H1 (cell line): ENCODE measurements at regions not wholly inside any gene's neighbourhood (a gene's known extent, or its start where the extent isn't known, plus 50 kb on each side); places are given as distances from the start of the nearest gene placed in this dataset.

Experiments used
- CTCF ChIA-PET: fragments of 300-600 bp; sonication (Branson Sonifier 250); formaldehyde crosslinking; loops from one replicate; lab custom pipeline; 2021; ENCODE audit not compliant: partially characterized antibody; lab: Charles Lee
- POLR2A ChIA-PET: fragments of 300-600 bp; sonication (Branson Sonifier 250); formaldehyde crosslinking; loops from one replicate; lab custom pipeline; 2021; ENCODE audit warnings: inconsistent platforms; ENCODE audit not compliant: partially characterized antibody; lab: Charles Lee
- DNase-seq, 2 experiments: peaks; one replicate each; pipeline versions ENCODE4 v3.0.0 to v3.0.0-alpha.2; 2010 to 2022; ENCODE audit warnings: low spot score in 2 of 2, low read depth in 1 of 2, mixed read lengths in 1 of 2
- FAIRE-seq: peaks from 2 replicates; lab custom pipeline; 2011; peaks lifted over from hg19 to GRCh38; lab: Jason Lieb, UNC
- H2AFZ ChIP-seq: 2 replicates; pipeline ENCODE4 v1.8.1; 2012; ENCODE audit warnings: low read length, inconsistent platforms
- H2AK5ac ChIP-seq: 2 replicates; pipeline ENCODE4 v1.6.1; 2013; ENCODE audit warnings: low read depth, low read length
- H2BK120ac ChIP-seq: replicated peaks from 2 replicates; pipeline ENCODE3; 2013; ENCODE audit warnings: low read depth, low read length, inconsistent platforms
- H2BK12ac ChIP-seq: 2 replicates; pipeline ENCODE4 v1.6.1; 2013; ENCODE audit warnings: low read depth, low read length
- H2BK15ac ChIP-seq: 2 replicates; pipeline ENCODE4 v1.6.1; 2013; ENCODE audit warnings: low read length
- H2BK20ac ChIP-seq: 2 replicates; pipeline ENCODE4 v1.6.1; 2013; ENCODE audit warnings: low read length
- H2BK5ac ChIP-seq: 2 replicates; pipeline ENCODE4 v1.6.1; 2013; ENCODE audit warnings: low read depth, low read length
- H3K14ac ChIP-seq: 2 replicates; pipeline ENCODE4 v1.6.1; 2013; ENCODE audit warnings: inconsistent platforms; ENCODE audit not compliant: insufficient read length
- H3K18ac ChIP-seq: 2 replicates; pipeline ENCODE4 v1.6.1; 2013; ENCODE audit warnings: low read length; ENCODE audit errors: extremely low read depth
- H3K23ac ChIP-seq: 2 replicates; pipeline ENCODE4 v1.6.1; 2013; ENCODE audit warnings: inconsistent platforms; ENCODE audit not compliant: insufficient read length
- H3K23me2 ChIP-seq: 2 replicates; pipeline ENCODE4 v1.6.1; 2013; ENCODE audit warnings: low read depth, low read length
- H3K27ac ChIP-seq: 2 replicates; pipeline ENCODE4 v1.6.1; 2011; ENCODE audit warnings: low read depth, low read length, inconsistent platforms
- H3K27me3 ChIP-seq, 4 experiments: replicated peaks in 1 of 4; 1 replicate in 1 of 4; 2 replicates in 3 of 4; pipeline versions ENCODE4 v1.6.1 to v1.8.1; 2011 to 2013; ENCODE audit warnings: low read length in 3 of 4, mild to moderate bottlenecking in 3 of 4, inconsistent platforms in 2 of 4, mixed read lengths in 2 of 4, moderate library complexity in 1 of 4; ENCODE audit not compliant: control insufficient read depth in 3 of 4, insufficient read depth in 3 of 4; ENCODE audit errors: extremely low read depth in 1 of 4
- H3K36me3 ChIP-seq, 4 experiments: 2 replicates each; pipeline versions ENCODE4 v1.6.1 to v1.8.1; 2011 to 2013; ENCODE audit warnings: mild to moderate bottlenecking in 4 of 4, low read length in 3 of 4, moderate library complexity in 2 of 4, control low read depth in 1 of 4, inconsistent platforms in 1 of 4; ENCODE audit not compliant: insufficient read depth in 4 of 4, control insufficient read depth in 2 of 4
- H3K4ac ChIP-seq: replicated peaks from 2 replicates; pipeline ENCODE3; 2013; ENCODE audit warnings: low read length, low read depth, mixed read lengths, inconsistent platforms; ENCODE audit not compliant: insufficient read length
- H3K4me1 ChIP-seq, 4 experiments: replicated peaks in 1 of 4; 1 replicate in 1 of 4; 2 replicates in 3 of 4; pipeline versions ENCODE4 v1.6.1 to v1.8.1; 2011 to 2013; ENCODE audit warnings: low read length in 3 of 4, inconsistent platforms in 2 of 4, mixed read lengths in 1 of 4; ENCODE audit not compliant: insufficient read depth in 4 of 4, control insufficient read depth in 3 of 4
- H3K4me2 ChIP-seq, 2 experiments: 2 replicates each; pipeline versions ENCODE4 v1.6.1 to v1.8.1; 2011 to 2013; ENCODE audit warnings: low read depth in 2 of 2, low read length in 2 of 2, control low read depth in 1 of 2, inconsistent platforms in 1 of 2, mild to moderate bottlenecking in 1 of 2; ENCODE audit not compliant: insufficient read depth in 1 of 2
- H3K4me3 ChIP-seq, 4 experiments: fragments of 200-600, 300-600 bp in 1 of 4; sonication (generic), shearing (Covaris generic), sonication (Bioruptor Twin) in 1 of 4; 2 replicates each; pipeline versions ENCODE4 v1.5.1 to v1.8.1; 2011 to 2016; ENCODE audit warnings: low read length in 4 of 4, low read depth in 3 of 4, control low read depth in 2 of 4, inconsistent platforms in 2 of 4, mild to moderate bottlenecking in 2 of 4, mixed read lengths in 1 of 4, moderate library complexity in 1 of 4; ENCODE audit not compliant: insufficient read depth in 2 of 4; ENCODE audit errors: extremely low read depth in 1 of 4
- H3K56ac ChIP-seq: replicated peaks from 2 replicates; pipeline ENCODE3; 2013; ENCODE audit warnings: low read depth, mild to moderate bottlenecking, mixed read lengths, low read length, inconsistent platforms; ENCODE audit not compliant: insufficient read length
- H3K79me1 ChIP-seq: 2 replicates; pipeline ENCODE4 v1.6.1; 2013; ENCODE audit warnings: low read depth, low read length, control low read depth
- H3K79me2 ChIP-seq, 2 experiments: 2 replicates each; pipeline versions ENCODE4 v1.6.1 to v1.8.1; 2012 to 2013; ENCODE audit warnings: low read length in 2 of 2, mild to moderate bottlenecking in 2 of 2, inconsistent platforms in 1 of 2; ENCODE audit not compliant: insufficient read depth in 2 of 2, control insufficient read depth in 1 of 2
- H3K9ac ChIP-seq, 4 experiments: replicated peaks in 1 of 4; 1 replicate in 1 of 4; 2 replicates in 3 of 4; pipeline versions ENCODE4 v1.6.1 to v1.8.1; 2011 to 2013; ENCODE audit warnings: low read depth in 3 of 4, low read length in 3 of 4, control low read depth in 2 of 4, mild to moderate bottlenecking in 2 of 4, moderate library complexity in 2 of 4, inconsistent platforms in 1 of 4; ENCODE audit errors: extremely low read depth in 1 of 4
- H3K9me3 ChIP-seq, 2 experiments: 2 replicates each; pipeline versions ENCODE4 v1.6.1 to v1.8.1; 2012 to 2013; ENCODE audit warnings: mild to moderate bottlenecking in 2 of 2, moderate library complexity in 2 of 2, control low read depth in 1 of 2, inconsistent platforms in 1 of 2, low read depth in 1 of 2, low read length in 1 of 2, mixed read lengths in 1 of 2; ENCODE audit not compliant: insufficient read depth in 2 of 2
- H4K20me1 ChIP-seq, 2 experiments: replicated peaks in 1 of 2; 2 replicates each; pipeline versions ENCODE3 to v1.8.1; 2011 to 2013; ENCODE audit warnings: inconsistent platforms in 2 of 2, low read length in 2 of 2, mild to moderate bottlenecking in 1 of 2; ENCODE audit not compliant: insufficient read depth in 2 of 2, control insufficient read depth in 1 of 2
- H4K5ac ChIP-seq: 2 replicates; pipeline ENCODE4 v1.6.1; 2013; ENCODE audit warnings: low read length, low read depth, mixed read lengths, inconsistent platforms; ENCODE audit not compliant: insufficient read length
- H4K8ac ChIP-seq: 2 replicates; pipeline ENCODE4 v1.8.0; 2013; ENCODE audit warnings: mild to moderate bottlenecking, moderate library complexity, low read length, inconsistent platforms; ENCODE audit not compliant: insufficient read depth; ENCODE audit errors: extremely low read depth
- H4K91ac ChIP-seq: replicated peaks from 2 replicates; pipeline ENCODE3; 2013; ENCODE audit warnings: low read length, mixed read lengths, inconsistent platforms; ENCODE audit not compliant: insufficient read length
- JUND ChIP-seq: IDR thresholded peaks from 2 replicates; pipeline ENCODE4 v1.6.1; 2011; ENCODE audit warnings: mild to moderate bottlenecking, improper control_type of control experiment, low read length
- WGBS, 2 experiments: shearing (Covaris generic) in 1 of 2; methylation state at CpG; one replicate each; pipeline versions ENCODE4 v1.1.6 to v1.1.7; 2013 to 2015; ENCODE audit warnings: low lambda C conversion rate in 2 of 2, mixed read lengths in 2 of 2, inconsistent platforms in 1 of 2, low coverage in 1 of 2, missing lambda C conversion rate in 1 of 2; ENCODE audit not compliant: insufficient replicate concordance in 2 of 2, insufficient coverage in 1 of 2, insufficient read length in 1 of 2; ENCODE audit errors: extremely low coverage in 1 of 2, missing lambda C conversion rate in 1 of 2; 5-methylcytosine and 5-hydroxymethylcytosine counted together

DNA sequence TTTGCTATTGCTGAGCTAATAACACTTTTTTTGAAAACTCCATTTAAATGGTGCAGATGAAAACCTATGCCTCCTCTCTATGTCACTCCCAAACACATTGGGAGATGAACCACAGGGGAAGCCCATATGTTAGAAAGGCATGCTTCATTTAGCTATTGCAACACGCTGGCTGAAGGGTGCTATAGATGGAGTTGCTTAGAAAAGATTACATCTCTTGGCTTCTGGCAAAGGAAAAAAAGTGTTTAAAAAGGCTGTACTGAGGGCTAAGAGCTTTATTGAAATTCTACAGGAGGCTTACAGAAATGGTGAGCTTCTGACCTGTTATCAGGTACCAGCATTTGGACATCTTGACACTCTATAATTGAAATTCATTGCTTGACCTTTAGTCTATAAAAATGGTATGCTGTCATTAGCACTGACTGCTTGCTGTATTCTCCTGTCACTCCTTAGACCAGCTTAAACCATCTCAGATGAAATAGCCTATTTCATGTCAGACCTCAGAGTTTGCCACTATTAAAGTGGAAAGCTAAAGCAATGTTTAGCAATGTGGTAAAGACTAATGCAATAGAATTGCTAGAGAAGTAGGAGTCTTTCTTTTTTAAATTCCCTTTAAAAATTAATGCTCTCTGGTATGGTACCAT is 503.9 kb downstream of the CDH11 start:
- Histone ChIP-seq H4K20me1 (no peaks in the 10 kb centered on the region), H3K9ac (no peak overlapping the region), H3K23me2 (no peaks in the 10 kb centered on the region), H3K79me2 (no peaks in the 10 kb centered on the region), H4K8ac (no peak overlapping the region), H4K91ac (no peak overlapping the region), H3K14ac (no peak overlapping the region), H3K79me1 (no peaks in the 10 kb centered on the region), H3K4me3 (no peak overlapping the region), H3K27ac (no peak overlapping the region), H3K18ac (no peak overlapping the region), H3K27me3 (no peaks in the 10 kb centered on the region), H2BK20ac (no peak overlapping the region), H3K9me3 (no peaks in the 10 kb centered on the region), H2BK120ac (no peak overlapping the region), H2AK5ac (no peak overlapping the region), H4K5ac (no peak overlapping the region), H3K4me1 (peaks cover 4 to 8% (median 6%) of the 10 kb centered on the region in 4 experiments; a peak in 6 of 7 replicates), H2BK12ac (no peak overlapping the region), H3K56ac (no peak overlapping the region), H2AFZ (no peak overlapping the region), H2BK5ac (no peak overlapping the region), H3K23ac (no peak overlapping the region), H3K4ac (no peak overlapping the region), H2BK15ac (no peak overlapping the region), H3K4me2 (no peak overlapping the region), H3K36me3 (no peaks in the 10 kb centered on the region)
- TF ChIP-seq JUND: no peak
- DNase-seq: no peak
- POLR2A ChIA-PET: no interaction called here
- CTCF ChIA-PET: interaction anchor here (1.1 kb wide), 1 partner anchor 8 kb away, joined by 3 read pairs; no protein-coding TSS in a partner anchor
- no peak for FAIRE-seq
- 100% methylated on average over 1 of the region's 1 CpG; no CpG with 5 or more reads in 1 of the 2 experiments for WGBS, 2 experiments
